HTR-8/SVneo (cell line): ENCODE measurements at regions not wholly inside any gene's neighbourhood (a gene's known extent, or its start where the extent isn't known, plus 50 kb on each side); places are given as distances from the start of the nearest gene placed in this dataset.
"Not testable (repeated sequence)": the region's sequence is repeated elsewhere in the genome, so short reads cannot be mapped to it uniquely, and the experiment has no call there.

Experiments used
- DNase-seq: peaks from one replicate; pipeline ENCODE4 v3.0.0; 2011; ENCODE audit warnings: low spot score, mixed read lengths; ENCODE audit not compliant: insufficient read length
- FAIRE-seq: peaks from 2 replicates; lab custom pipeline; 2011; peaks lifted over from hg19 to GRCh38; lab: Jason Lieb, UNC

DNA sequence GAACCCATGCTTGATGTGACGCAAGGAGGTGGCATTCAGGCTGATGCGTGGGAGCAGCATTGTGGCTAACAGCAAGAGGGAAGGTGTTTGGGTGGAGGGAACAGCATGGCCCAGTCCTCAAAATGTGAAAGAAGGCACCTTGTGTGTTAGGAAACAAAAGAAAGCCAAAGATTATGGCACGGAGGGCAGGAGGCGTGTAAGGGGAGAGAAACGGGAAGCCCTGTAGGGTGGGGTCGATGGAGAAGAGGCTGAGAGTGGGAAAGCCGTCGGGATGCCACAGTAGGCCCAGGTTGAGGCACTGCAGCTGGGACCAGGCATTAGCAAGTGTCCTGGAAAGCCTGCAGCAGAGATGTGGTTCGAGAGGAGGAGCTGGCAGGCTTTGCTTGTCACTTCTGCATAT is 241.1 kb downstream of the GADD45G start:
- no peak for FAIRE-seq
- no peak for DNase-seq

DNA sequence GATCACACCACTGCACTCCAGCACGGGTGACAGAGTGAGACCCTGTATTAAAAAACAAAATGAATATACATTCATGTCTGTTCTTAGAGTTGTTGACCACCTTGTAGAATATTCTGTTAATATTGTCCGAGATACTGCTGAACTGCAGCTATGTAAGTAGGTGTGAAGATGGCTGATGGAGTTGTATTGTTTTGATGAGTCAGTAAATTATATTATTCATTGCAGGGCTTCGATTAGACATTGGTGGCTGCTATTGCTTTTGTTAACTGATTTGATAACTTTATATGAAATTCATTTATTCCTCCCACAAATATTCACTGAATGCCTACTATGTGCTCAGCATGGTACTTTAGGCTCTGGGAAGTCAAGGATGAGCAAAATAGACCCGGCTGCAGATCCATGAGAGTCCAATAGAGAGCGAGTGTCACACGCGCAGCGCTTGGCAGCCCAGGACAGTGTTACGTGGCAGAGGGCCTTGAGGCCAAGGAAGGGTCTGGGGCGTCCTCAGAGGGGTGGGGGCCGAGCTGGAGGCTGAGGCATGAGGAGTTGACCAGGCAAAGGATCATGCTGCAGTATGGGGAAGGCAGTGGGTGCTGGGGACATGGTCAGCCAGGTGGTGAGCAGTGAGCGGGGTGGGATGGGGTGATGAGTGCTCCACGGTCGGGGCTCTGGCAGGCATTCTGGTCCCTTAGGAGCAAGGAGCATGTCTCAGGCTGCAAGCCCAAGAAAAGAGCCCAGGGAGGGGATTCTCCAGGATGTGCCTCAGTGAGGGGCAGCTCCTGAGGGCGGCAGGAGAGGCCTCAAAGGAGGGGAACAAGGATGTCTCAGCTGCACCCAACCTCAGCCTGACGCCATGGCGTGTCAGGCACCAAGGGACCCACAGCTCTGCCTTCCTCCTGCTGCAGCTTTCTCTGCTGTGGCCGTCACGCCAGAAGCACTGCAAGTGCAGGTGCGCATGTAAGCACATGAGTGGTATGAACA is 243.5 kb downstream of the GADD45G start:
- no peak for DNase-seq
- no peak for FAIRE-seq

DNA sequence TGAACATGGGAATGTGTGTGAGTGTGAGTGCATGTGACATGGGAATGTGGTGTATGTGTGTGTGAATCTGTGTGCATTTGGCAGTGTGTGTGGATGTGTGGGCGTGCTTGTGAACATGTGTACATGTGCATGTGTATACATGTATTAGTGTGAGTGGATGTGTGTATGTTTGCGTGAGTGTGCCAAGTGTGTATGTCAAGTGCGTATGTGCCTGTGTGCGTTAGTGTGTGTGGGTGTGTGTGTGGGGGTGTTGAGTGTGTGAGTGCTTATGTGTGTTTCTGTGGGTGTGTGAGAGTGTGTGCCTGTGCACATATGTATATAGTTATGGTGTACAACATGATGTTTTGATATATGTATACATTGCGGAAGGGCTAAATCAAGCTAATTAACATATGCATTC is 244.3 kb downstream of the GADD45G start:
- FAIRE-seq (no peak), DNase-seq (no peak)

- DNase-seq (no peak), FAIRE-seq (no peak)
Observed at GRCh38 chr9:89850153-89850552, 245.3 kb downstream of the GADD45G start.

- DNase-seq (no peak), FAIRE-seq (no peak)
Observed at GRCh38 chr9:89850631-89851325, 246.0 kb downstream of the GADD45G start.

- no peak for DNase-seq
- FAIRE-seq, result no peak
Observed at GRCh38 chr9:89853161-89853560, 248.3 kb downstream of the GADD45G start.

DNA sequence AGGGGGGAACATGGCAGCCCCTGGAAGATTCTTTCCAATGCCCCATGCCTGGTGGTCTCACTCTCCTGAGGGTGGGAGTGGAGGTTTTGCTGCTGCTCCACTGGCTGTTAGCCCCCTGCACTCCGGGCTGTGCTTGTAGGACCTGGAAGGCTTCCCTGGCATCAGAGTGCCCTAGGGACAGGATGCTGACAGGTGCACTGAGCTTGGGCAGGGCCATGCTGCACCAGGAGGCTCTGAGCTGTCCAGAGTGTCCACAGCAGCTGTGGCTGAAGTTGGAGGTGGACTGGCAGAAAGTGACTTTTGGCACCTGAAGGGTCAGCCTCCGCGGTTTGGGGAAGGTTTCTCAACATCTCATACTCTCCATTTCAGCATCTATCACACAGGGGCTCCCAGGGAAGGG is 249.1 kb downstream of the GADD45G start:
- FAIRE-seq (no peak), DNase-seq (no peak)

DNA sequence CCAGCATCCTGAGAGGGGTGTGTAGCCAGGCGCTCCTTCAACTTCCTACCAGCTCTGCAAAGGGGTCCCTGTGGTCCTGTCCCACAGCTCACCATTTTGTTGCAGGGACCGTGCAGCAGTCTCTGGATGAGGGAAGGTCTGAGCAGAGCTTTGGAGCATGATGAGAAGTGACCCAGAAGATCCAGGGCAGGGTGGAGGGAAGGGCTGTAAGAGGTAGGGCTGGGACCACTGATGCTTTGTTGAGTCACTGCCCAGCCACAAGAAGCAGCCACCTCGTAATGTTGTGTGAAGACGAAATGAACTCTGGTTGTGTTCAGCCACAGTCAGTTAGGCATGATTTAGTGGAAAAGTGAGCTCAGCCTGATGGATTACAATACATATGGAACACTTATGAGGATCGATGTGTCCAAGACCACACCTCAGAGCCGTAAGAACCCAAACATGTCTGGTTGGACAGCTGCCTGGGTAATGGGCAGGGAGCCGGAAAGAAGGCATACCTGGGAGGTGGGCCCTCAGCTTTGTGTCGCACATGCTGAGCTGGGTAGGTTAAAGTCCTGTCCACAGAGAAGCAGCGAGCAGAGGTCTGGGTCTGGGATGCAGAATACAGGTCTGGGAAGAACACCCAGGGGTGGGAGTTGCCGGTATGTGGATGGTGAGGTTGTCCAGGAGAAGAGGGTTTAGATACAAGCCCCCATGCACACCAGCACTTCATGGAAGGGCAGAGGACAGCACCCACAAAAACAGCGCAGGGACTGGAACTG is 250.1 kb downstream of the GADD45G start:
- DNase-seq, result no peak
- FAIRE-seq, result no peak

GRCh38 chr9:89856296-89856695 is 251.5 kb downstream of the GADD45G start:
- not testable (repeated sequence) for FAIRE-seq, DNase-seq

DNA sequence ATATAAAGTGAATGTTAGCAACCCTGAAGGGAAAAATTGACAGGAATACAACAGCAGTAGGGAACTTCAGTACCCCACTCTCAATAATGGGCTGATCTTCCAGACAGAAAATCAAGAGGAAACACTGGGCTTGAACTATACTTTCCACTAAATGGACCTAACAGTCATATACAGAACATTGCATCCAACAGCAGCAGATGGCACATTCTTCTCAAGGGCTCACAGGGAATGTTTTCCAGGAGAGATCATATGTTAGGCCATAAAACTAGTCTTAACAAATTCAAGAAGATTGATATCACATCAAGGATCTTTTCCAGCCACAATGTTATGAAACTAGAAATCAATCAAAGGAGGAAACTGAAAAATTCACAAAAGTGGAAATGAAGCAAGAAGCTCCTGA is 252.1 kb downstream of the GADD45G start:
- not testable (repeated sequence) for FAIRE-seq

DNA sequence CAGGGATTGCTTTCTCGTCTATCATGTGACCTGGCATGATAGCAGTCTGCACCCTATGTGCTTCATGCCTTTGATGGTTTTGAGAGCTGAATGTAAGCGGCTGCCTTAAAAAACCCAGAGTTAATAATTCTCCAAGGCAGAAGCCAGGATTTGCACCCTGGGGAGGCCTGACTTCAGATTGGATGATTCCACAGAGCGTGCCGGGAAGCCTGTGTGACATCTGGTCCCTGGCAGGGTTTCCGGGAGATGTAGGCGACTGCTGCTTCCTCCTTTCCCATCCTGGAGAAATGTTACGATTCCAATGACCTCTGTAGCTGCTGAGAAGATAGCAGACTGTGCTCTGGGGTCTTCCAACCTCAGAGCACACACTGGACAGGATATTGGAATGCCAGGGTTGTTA is 255.0 kb downstream of the GADD45G start:
- not testable (repeated sequence) for DNase-seq

More for the DNA sequence above, 252.1 kb downstream of the GADD45G start:
- not testable (repeated sequence) for DNase-seq

GRCh38 chr9:89861371-89861770 is 256.6 kb downstream of the GADD45G start:
- DNase-seq, FAIRE-seq: not testable (repeated sequence)

More for the DNA sequence above, 255.0 kb downstream of the GADD45G start:
- not testable (repeated sequence) for FAIRE-seq

DNA sequence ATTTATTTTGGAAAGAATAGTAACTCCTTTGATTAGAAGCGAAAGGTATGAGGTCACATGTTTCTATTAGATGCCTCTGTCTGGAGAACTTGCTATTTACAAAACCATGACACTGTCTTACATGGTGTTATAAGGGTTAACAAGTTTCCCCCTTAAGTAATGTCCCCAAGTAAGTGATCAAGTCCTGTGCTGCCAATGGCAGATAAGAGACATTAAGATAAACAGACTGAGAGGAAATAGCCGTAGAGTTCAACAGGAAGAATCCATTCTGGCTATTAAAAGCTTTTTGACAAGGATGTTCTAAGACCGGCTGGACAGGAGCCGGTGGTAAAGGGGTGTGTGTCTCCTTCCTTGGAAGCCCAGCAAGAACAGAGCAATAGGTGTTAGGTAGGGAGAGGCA is 257.5 kb downstream of the GADD45G start:
- DNase-seq (no peak), FAIRE-seq (no peak)

GRCh38 chr9:89863141-89863540 is 258.3 kb downstream of the GADD45G start:
- DNase-seq (no peak), FAIRE-seq (no peak)

DNA sequence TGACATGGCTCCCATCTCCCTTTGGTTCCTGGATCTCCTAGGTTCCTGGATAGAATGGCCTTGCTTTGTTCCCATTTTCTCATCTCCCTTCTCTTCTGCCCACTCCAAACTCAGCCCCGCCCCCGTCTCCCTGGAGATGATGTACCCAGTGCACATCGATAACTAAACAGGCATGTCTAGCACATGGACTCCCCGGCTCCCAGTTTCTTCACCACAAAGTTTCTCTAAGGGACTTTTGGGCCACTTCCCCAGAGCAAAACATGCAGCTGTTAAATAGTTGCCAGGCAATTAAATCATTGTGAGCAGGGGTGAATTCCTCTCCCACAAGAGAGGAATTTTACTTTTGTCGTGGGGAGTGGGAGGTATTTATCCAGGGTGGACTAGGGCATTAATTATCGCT is 259.0 kb downstream of the GADD45G start:
- no peak for DNase-seq

DNA sequence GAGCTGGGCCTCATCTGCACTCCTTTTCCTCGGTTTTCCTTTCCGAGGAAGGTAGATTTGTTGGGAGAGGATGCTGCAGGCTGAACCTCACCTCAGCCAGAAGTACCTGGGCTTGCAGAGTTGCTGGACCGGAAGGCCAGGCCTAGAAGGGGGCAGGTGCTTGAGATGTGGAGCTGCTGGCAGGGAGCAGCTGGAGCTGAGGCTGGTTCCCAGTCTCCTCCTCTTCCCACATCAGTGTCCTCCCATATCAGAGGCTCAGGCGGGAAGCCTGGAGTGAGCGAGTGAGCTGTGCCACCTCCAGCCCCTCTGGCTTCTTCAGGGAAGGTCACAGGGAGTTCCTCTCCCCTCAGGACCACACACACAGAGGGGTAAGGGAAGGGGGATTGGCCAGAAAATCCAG is 259.4 kb downstream of the GADD45G start:
- DNase-seq, result no peak
- FAIRE-seq, result no peak

More for the DNA sequence above, 259.0 kb downstream of the GADD45G start:
- no peak for FAIRE-seq

- FAIRE-seq, result no peak
- no peak for DNase-seq
Observed at GRCh38 chr9:89864731-89865130, 259.9 kb downstream of the GADD45G start.

DNA sequence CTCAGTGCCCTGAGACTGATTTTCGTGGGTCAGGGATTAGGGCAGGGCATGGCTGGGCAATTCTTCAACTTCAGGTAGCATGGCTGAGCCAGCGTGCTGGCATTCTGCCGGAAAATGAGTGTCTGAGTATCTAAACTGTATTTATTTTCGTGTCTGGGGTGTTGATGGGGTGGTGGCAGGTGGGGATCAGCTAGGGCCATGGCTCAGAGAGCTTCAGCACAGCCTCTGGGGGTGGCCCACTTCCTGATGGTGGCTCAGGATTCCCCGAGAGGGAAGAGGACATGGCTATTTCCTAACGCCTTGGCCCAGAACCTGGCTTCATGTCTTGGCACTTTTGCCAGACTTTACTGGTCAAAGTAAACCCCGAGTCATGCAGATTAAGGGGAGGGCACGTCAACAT is 260.5 kb downstream of the GADD45G start:
- no peak for FAIRE-seq
- DNase-seq, result no peak

GRCh38 chr9:89865981-89866380 is 261.2 kb downstream of the GADD45G start:
- no peak for FAIRE-seq
- DNase-seq, result no peak

GRCh38 chr9:89866701-89867100 is 261.9 kb downstream of the GADD45G start:
- FAIRE-seq, result no peak
- no peak for DNase-seq
